ENCODE measurements at regions not wholly inside any gene's neighbourhood (a gene's known extent, or its start where the extent isn't known, plus 50 kb on each side); places are given as distances from the start of the nearest gene placed in this dataset.
"Not testable (repeated sequence)": the region's sequence is repeated elsewhere in the genome, so short reads cannot be mapped to it uniquely, and the experiment has no call there.

GRCh38 chr2:175277772-175278171 is 96.3 kb upstream of the ATP5MC3 start:
- 0 out of 2 replicates have a peak, but pooled peaks cover 2% of the 10 kb centered on the region for H3K27me3 ChIP-seq (ENCODE audit: low read depth)
- no peaks in the 10 kb centered on the region for H3K36me3 ChIP-seq (replicated peaks)
- no peaks in the 10 kb centered on the region for H3K4me1 ChIP-seq
- DNase-seq (ENCODE audit: low spot score in 2 of 2), result no peak
- in situ Hi-C loops (cut with MboI; ENCODE audit: low sequenced_read_pairs), result loop anchor here (25.0 kb wide), 1 partner anchor 240 kb away; no protein-coding TSS in a partner anchor
- H3K4me3 ChIP-seq, result no peak overlapping the region
- no peaks in the 10 kb centered on the region for H3K9me3 ChIP-seq

- peaks cover 2% of the 10 kb centered on the region; the same call in 1 of the 2 replicates for H3K27me3 ChIP-seq (ENCODE audit: low read depth)
- H3K4me1 ChIP-seq, result no peaks in the 10 kb centered on the region
- in situ Hi-C loops (cut with MboI; ENCODE audit: low sequenced_read_pairs), result loop anchor here (25.0 kb wide), 1 partner anchor 238 kb away; no protein-coding TSS in a partner anchor
- no peak for DNase-seq (ENCODE audit: low spot score in 2 of 2)
- H3K9me3 ChIP-seq, result no peaks in the 10 kb centered on the region
- H3K4me3 ChIP-seq, result no peak overlapping the region
- no peaks in the 10 kb centered on the region for H3K36me3 ChIP-seq (replicated peaks)
These were observed 94.0 kb upstream of the ATP5MC3 start for GRCh38 chr2:175275539-175275938.

DNA sequence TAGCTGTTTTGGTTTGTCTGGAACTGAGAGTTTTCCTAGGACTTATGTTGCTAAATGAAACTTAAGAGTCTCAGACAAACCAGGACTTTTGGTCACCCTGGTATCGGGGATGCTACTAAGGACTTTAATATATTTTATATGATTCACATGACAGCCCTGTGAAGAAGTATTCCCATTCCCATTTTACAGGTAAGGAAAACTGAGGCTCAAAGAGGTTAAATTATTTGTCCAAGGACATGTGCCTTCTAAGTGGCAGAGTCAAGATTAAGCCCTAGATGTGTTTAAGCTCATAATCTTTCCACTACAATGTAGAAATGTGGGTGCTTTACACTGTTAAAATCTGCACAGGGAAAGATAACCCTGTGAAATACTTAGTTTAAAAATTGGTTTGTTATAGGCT is 77.7 kb upstream of the ATP5MC3 start:
- Histone ChIP-seq H3K4me1 (no peaks in the 10 kb centered on the region), H3K4me3 (no peak overlapping the region), H3K9me3 (no peaks in the 10 kb centered on the region), H3K36me3 (replicated peaks) (no peaks in the 10 kb centered on the region), H3K27me3 (ENCODE audit: low read depth) (peaks cover 5% of the 10 kb centered on the region)
- in situ Hi-C loops (cut with MboI; ENCODE audit: low sequenced_read_pairs), result no loop called here
- no peak for DNase-seq (ENCODE audit: low spot score in 2 of 2)

DNA sequence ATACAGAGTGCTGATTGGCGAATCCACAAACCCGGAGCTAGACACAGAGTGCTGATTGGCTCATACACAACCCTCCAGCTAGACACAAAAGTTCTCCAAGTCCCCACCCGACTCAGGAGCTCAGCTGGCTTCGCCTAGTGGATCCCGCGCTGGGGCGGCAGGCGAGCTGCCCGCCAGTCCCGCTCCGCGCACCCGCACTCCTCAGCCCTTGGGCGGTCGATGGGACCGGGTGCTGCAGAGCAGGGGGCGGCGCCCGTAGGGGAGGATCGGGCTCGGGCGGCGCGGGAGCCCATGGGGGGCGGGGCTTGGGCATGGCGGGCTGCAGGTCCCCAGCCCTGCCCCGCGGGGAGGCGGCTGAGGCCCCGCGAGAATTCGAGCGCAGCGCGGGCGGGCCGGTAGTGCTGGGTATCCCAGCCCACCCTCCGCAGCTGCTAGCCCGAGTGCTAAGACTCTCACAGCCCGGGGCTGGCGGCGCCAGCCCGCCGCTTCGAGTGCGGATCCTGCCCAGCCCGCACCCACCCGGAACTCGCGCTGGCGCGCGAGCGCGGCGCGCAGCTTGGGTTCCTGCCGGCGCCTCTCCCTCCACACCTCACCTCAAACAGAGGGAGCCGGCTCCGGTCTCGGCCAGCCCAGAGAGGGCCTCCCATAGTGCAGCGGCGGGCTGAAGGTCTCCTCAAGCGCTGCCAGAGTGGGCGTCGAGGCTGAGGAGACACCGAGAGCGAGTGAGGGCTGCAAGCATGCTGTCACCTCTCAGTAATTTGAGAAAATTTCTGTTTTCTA is 75.5 kb upstream of the ATP5MC3 start:
- Histone ChIP-seq H3K4me3 (no peak overlapping the region), H3K4me1 (no peaks in the 10 kb centered on the region), H3K36me3 (replicated peaks) (no peaks in the 10 kb centered on the region), H3K27me3 (ENCODE audit: low read depth) (peaks cover 5% of the 10 kb centered on the region), H3K9me3 (no peaks in the 10 kb centered on the region)
- no peak for DNase-seq (ENCODE audit: low spot score in 2 of 2)
- in situ Hi-C loops (cut with MboI; ENCODE audit: low sequenced_read_pairs), result no loop called here

DNA sequence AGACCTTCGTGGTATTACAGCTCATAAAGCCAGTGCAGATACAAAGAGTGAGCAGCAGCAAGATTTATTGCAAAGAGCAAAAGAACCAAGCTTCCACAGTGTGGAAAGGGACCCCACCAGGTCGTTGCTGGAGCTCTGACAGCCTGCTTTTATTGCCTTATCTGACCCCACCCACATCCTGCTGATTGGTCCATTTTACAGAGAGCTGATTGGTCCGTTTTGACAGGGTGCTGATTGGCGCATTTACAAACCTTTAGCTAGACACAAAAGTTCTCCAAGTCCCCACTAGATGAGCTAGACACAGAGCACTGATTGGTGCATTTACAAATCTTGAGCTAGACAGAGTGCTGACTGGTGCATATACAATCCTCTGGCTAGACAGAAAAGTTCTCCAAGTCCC is 74.9 kb upstream of the ATP5MC3 start:
- DNase-seq (ENCODE audit: low spot score in 2 of 2); H3K4me3 ChIP-seq; in situ Hi-C loops (cut with MboI; ENCODE audit: low sequenced_read_pairs); H3K27me3 ChIP-seq (ENCODE audit: low read depth); H3K4me1 ChIP-seq; H3K36me3 ChIP-seq (replicated peaks); H3K9me3 ChIP-seq: not testable (repeated sequence)

DNA sequence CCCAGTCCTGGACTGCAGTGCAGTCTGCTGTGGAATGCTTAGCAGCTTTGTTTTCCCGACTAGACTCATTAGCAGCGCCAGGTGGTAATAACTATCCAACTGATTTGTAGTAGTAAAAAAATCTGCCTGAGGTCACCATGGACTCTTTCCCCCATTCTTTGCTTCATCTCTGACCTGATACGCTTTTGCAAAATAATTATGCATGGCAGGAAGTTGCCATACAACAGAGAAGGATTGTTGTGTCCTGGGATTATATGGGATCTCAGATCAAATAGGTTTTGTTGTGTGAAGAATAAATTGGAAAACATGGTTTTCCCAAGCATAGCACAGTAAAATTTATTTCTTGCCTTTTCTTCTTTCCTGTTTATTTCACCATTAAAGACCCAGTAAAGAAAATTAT is 72.4 kb upstream of the ATP5MC3 start:
- H3K36me3 ChIP-seq (replicated peaks), result no peaks in the 10 kb centered on the region
- H3K4me1 ChIP-seq, result no peaks in the 10 kb centered on the region
- in situ Hi-C loops (cut with MboI; ENCODE audit: low sequenced_read_pairs), result no loop called here
- H3K27me3 ChIP-seq (ENCODE audit: low read depth), result peaks cover 12% of the 10 kb centered on the region; the same call in 1 of the 2 replicates
- DNase-seq (ENCODE audit: low spot score in 2 of 2), result no peak
- no peaks in the 10 kb centered on the region for H3K9me3 ChIP-seq
- no peak overlapping the region for H3K4me3 ChIP-seq

- in situ Hi-C loops (cut with MboI; ENCODE audit: low sequenced_read_pairs), result no loop called here
- no peaks in the 10 kb centered on the region for H3K9me3 ChIP-seq
- no peaks in the 10 kb centered on the region for H3K4me1 ChIP-seq
- peak; percentile 36 to 46 for DNase-seq (ENCODE audit: low spot score in 2 of 2)
- no peaks in the 10 kb centered on the region for H3K36me3 ChIP-seq (replicated peaks)
- H3K4me3 ChIP-seq, result no peak overlapping the region
- H3K27me3 ChIP-seq (ENCODE audit: low read depth), result peaks cover 18% of the 10 kb centered on the region
These were observed 70.0 kb upstream of the ATP5MC3 start for GRCh38 chr2:175251425-175252041.

- Histone ChIP-seq H3K27me3 (ENCODE audit: low read depth) (peaks cover 18% of the 10 kb centered on the region; the same call in 1 of the 2 replicates), H3K4me1 (no peaks in the 10 kb centered on the region), H3K4me3 (no peak overlapping the region), H3K36me3 (replicated peaks) (no peaks in the 10 kb centered on the region), H3K9me3 (no peaks in the 10 kb centered on the region)
- no peak for DNase-seq (ENCODE audit: low spot score in 2 of 2)
- in situ Hi-C loops (cut with MboI; ENCODE audit: low sequenced_read_pairs), result no loop called here
These were observed 65.6 kb upstream of the ATP5MC3 start for GRCh38 chr2:175247159-175247558.

GRCh38 chr2:175244697-175245096 is 63.2 kb upstream of the ATP5MC3 start:
- no peak for DNase-seq (ENCODE audit: low spot score in 2 of 2)
- H3K27me3 ChIP-seq (ENCODE audit: low read depth), result peaks cover 11% of the 10 kb centered on the region; the same call in 1 of the 2 replicates
- H3K36me3 ChIP-seq (replicated peaks), result no peaks in the 10 kb centered on the region
- H3K9me3 ChIP-seq, result no peaks in the 10 kb centered on the region
- no peak overlapping the region for H3K4me3 ChIP-seq
- in situ Hi-C loops (cut with MboI; ENCODE audit: low sequenced_read_pairs), result no loop called here
- no peaks in the 10 kb centered on the region for H3K4me1 ChIP-seq

DNA sequence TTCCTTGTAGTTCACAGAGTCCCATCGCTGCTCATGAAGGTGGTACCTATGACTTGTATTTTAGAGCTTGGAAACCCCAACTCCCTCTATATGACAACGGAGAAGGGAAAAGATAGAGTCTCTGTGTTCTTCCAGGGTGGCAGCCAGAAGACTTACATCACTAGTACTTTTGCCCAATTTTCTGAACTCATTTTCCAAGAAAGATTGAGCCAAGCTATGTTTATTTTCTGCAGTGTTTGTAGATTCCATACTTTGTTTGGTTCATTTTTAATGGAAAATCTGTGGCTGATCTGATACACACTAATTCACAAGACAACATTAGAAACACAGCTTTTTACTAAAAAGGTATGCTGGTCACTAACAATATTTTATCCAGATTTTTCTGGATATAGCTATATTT is 60.2 kb upstream of the ATP5MC3 start:
- Histone ChIP-seq H3K9me3 (no peaks in the 10 kb centered on the region), H3K4me1 (no peaks in the 10 kb centered on the region), H3K4me3 (no peak overlapping the region), H3K27me3 (ENCODE audit: low read depth) (0 out of 2 replicates have a peak, but pooled peaks cover under 1% of the 10 kb centered on the region), H3K36me3 (replicated peaks) (no peaks in the 10 kb centered on the region)
- in situ Hi-C loops (cut with MboI; ENCODE audit: low sequenced_read_pairs), result no loop called here
- no peak for DNase-seq (ENCODE audit: low spot score in 2 of 2)

DNA sequence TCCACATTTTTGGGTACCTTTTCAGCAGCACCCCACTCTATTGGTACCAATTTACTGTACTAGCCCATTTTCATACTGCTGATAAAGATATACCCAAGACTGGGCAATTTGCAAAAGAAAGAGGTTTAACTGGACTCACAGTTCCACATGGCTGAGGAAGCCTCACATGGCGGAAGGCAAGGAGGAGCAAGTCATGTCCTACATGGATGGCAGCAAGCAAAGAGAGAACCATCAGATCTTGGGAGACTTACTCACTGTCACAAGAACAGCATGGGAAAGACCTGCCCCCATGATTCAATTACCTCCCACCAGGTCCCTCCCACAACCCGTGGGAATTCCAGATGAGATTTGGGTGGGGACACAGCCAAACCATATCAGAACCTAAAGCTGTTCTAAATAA is 58.5 kb upstream of the ATP5MC3 start:
- H3K36me3 ChIP-seq (replicated peaks); DNase-seq (ENCODE audit: low spot score in 2 of 2); H3K27me3 ChIP-seq (ENCODE audit: low read depth); H3K9me3 ChIP-seq; H3K4me1 ChIP-seq; H3K4me3 ChIP-seq; in situ Hi-C loops (cut with MboI; ENCODE audit: low sequenced_read_pairs): not testable (repeated sequence)

GRCh38 chr2:175236930-175237329 is 55.4 kb upstream of the ATP5MC3 start:
- H3K27me3 ChIP-seq (ENCODE audit: low read depth), result no peaks in the 10 kb centered on the region
- no peaks in the 10 kb centered on the region; the same call in 1 of the 2 replicates for H3K4me1 ChIP-seq
- no peaks in the 10 kb centered on the region for H3K36me3 ChIP-seq (replicated peaks)
- H3K9me3 ChIP-seq, result no peaks in the 10 kb centered on the region
- DNase-seq (ENCODE audit: low spot score in 2 of 2), result no peak
- H3K4me3 ChIP-seq, result no peak overlapping the region
- in situ Hi-C loops (cut with MboI; ENCODE audit: low sequenced_read_pairs), result no loop called here

GRCh38 chr2:175234650-175235049 is 53.1 kb upstream of the ATP5MC3 start:
- Histone ChIP-seq H3K4me3 (no peak overlapping the region), H3K27me3 (ENCODE audit: low read depth) (no peaks in the 10 kb centered on the region), H3K4me1 (no peaks in the 10 kb centered on the region; the same call in 1 of the 2 replicates), H3K9me3 (no peaks in the 10 kb centered on the region), H3K36me3 (replicated peaks) (no peaks in the 10 kb centered on the region)
- DNase-seq (ENCODE audit: low spot score in 2 of 2), result no peak
- in situ Hi-C loops (cut with MboI; ENCODE audit: low sequenced_read_pairs), result no loop called here

GRCh38 chr2:175234153-175234552 is 52.6 kb upstream of the ATP5MC3 start:
- in situ Hi-C loops (cut with MboI; ENCODE audit: low sequenced_read_pairs), result no loop called here
- H3K9me3 ChIP-seq, result no peaks in the 10 kb centered on the region
- peak in 1 of 2 experiments; percentile 15 for DNase-seq (ENCODE audit: low spot score in 2 of 2)

More at GRCh38 chr2:175234153-175234552, 52.6 kb upstream of the ATP5MC3 start:
- H3K4me1 ChIP-seq, result no peaks in the 10 kb centered on the region; the same call in 1 of the 2 replicates
- no peaks in the 10 kb centered on the region for H3K36me3 ChIP-seq (replicated peaks)
- H3K27me3 ChIP-seq (ENCODE audit: low read depth), result no peaks in the 10 kb centered on the region
- H3K4me3 ChIP-seq, result no peak overlapping the region

All from HAP-1 (cell line).